ENCODE measurements at regions not wholly inside any gene's neighbourhood (a gene's known extent, or its start where the extent isn't known, plus 50 kb on each side); places are given as distances from the start of the nearest gene placed in this dataset.

DNA sequence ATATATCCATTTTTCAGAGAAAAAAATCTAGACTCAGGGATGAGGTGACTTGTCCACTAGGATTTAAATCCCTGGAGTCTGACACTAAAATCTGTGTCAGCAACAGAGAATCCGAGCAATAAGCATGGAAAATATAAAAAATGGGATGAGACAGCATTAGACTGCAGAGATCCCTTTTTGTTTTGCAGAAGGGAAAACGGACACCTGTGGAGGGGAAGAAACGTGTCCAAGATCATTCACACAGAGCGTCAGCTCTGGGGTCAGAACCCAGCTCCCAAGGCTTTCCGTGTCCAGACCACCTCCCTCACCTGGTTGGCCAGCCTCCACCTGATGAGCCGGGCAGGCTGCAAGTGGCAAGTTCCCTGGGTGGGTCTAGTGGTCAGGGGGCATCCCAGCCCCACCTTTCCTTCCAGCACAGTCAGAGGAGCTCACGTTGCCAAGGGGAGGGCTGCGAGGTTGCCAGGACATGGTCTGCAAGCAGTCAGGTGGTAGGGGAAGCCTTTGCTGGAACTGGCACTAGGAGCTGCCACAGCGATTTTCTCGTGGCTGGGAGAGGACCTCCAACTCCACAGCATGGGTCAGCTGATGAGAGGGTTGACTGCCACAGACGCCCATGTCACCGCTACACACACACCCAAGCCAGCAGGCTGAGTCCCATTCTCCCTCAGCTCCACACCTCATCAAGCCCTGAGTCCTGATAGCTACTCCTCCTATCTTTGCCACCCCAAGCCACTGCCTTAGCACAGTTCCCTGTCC is 65.9 kb upstream of the CPLX2 start:
- H3K4me1 ChIP-seq (ENCODE audit: insufficient read depth, poor library complexity, severe bottlenecking), result peaks cover 23% of the 10 kb centered on the region
- no peak overlapping the region for H3K27ac ChIP-seq (ENCODE audit: poor library complexity, severe bottlenecking)
- no peak for TF ChIP-seq CTCF (IDR thresholded peaks at IDR 0.05; ENCODE audit: poor library complexity, severe bottlenecking)
- H3K27me3 ChIP-seq (ENCODE audit: insufficient read depth, poor library complexity, severe bottlenecking), result no peaks in the 10 kb centered on the region
- DNase-seq (ENCODE audit: low spot score) (no peak), ATAC-seq (ENCODE audit: low read depth) (no peak)
- H3K4me3 ChIP-seq (ENCODE audit: severe bottlenecking), result no peak overlapping the region
- H3K36me3 ChIP-seq (ENCODE audit: low read depth), result no peaks in the 10 kb centered on the region
- no peaks in the 10 kb centered on the region for H3K9me3 ChIP-seq (ENCODE audit: severe bottlenecking)

DNA sequence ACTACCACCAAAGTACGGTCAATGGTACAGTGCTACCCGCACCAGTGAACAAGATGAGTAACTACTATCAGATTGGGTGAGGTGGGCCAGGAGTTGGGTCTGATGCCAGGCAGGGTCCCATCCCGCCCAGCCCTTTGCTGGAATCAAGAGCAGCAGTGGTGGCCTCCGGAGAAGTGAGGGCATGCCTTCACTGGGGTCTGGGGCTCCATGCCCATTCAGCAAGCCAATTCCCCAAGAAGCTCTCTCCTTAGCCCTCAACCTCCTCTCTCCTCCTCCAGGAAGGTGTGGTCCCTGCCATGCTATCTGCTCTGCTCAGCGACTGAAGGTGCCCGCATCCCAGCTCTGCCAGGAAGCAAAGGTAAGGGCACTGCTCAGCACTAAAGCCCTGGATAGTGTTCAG is 62.7 kb upstream of the CPLX2 start:
- H3K4me1 ChIP-seq (ENCODE audit: insufficient read depth, poor library complexity, severe bottlenecking), result peaks cover 19% of the 10 kb centered on the region
- H3K4me3 ChIP-seq (ENCODE audit: severe bottlenecking), result no peak overlapping the region
- no peaks in the 10 kb centered on the region for H3K27me3 ChIP-seq (ENCODE audit: insufficient read depth, poor library complexity, severe bottlenecking)
- DNase-seq (ENCODE audit: low spot score) (peak; percentile 34), ATAC-seq (ENCODE audit: low read depth) (no peak)
- no peaks in the 10 kb centered on the region for H3K36me3 ChIP-seq (ENCODE audit: low read depth)
- no peaks in the 10 kb centered on the region for H3K9me3 ChIP-seq (ENCODE audit: severe bottlenecking)
- TF ChIP-seq CTCF (IDR thresholded peaks at IDR 0.05; ENCODE audit: poor library complexity, severe bottlenecking), result no peak
- H3K27ac ChIP-seq (ENCODE audit: poor library complexity, severe bottlenecking), result peak overlapping the region; percentile 84

DNA sequence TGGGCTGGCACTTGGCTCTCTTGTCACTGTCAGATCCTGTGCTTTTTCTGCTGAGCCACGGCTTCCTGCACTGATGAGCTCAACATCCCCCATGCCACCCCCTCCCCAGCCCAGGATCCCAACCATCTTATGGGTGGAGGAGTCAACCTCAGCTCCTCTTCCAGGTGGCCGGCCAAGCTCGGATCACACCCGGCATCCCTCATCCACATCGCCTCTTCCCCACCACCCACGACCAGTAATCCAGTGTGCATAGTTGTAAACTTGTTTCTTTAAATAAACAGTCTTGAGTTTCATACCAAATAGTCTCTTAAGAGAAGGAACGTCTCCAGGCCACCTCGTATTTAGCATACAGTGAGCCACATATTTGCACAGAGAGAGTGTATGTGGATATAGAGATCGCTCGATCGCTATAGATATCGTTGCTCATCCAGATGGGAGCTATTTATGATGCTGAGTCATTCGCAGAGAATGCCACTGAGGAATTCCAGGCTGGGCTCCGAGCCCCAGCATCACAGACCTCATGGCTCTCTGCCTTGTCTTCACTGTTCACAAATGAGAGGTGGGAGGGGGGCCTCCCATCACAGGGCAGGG is 61.8 kb upstream of the CPLX2 start:
- DNase-seq (ENCODE audit: low spot score), result peak; percentile 88

GRCh38 chr5:175810457-175810856 is 60.9 kb upstream of the CPLX2 start:
- H3K9me3 ChIP-seq (ENCODE audit: severe bottlenecking), result no peaks in the 10 kb centered on the region
- no peak for TF ChIP-seq CTCF (IDR thresholded peaks at IDR 0.05; ENCODE audit: poor library complexity, severe bottlenecking)
- no peak for DNase-seq (ENCODE audit: low spot score)
- no peak for ATAC-seq (ENCODE audit: low read depth)
- no peaks in the 10 kb centered on the region for H3K36me3 ChIP-seq (ENCODE audit: low read depth)
- H3K27ac ChIP-seq (ENCODE audit: poor library complexity, severe bottlenecking), result peak overlapping the region; percentile 84
- H3K4me1 ChIP-seq (ENCODE audit: insufficient read depth, poor library complexity, severe bottlenecking), result peaks cover 34% of the 10 kb centered on the region
- H3K27me3 ChIP-seq (ENCODE audit: insufficient read depth, poor library complexity, severe bottlenecking), result no peaks in the 10 kb centered on the region
- H3K4me3 ChIP-seq (ENCODE audit: severe bottlenecking), result no peak overlapping the region

More for the DNA sequence above, 61.8 kb upstream of the CPLX2 start:
- Histone ChIP-seq H3K9me3 (ENCODE audit: severe bottlenecking) (no peaks in the 10 kb centered on the region), H3K4me3 (ENCODE audit: severe bottlenecking) (no peak overlapping the region), H3K27ac (ENCODE audit: poor library complexity, severe bottlenecking) (peak overlapping the region; percentile 84), H3K27me3 (ENCODE audit: insufficient read depth, poor library complexity, severe bottlenecking) (no peaks in the 10 kb centered on the region), H3K4me1 (ENCODE audit: insufficient read depth, poor library complexity, severe bottlenecking) (peaks cover 28% of the 10 kb centered on the region), H3K36me3 (ENCODE audit: low read depth) (no peaks in the 10 kb centered on the region)
- TF ChIP-seq CTCF (IDR thresholded peaks at IDR 0.05; ENCODE audit: poor library complexity, severe bottlenecking), result no peak
- ATAC-seq (ENCODE audit: low read depth), result peak; percentile 92

DNA sequence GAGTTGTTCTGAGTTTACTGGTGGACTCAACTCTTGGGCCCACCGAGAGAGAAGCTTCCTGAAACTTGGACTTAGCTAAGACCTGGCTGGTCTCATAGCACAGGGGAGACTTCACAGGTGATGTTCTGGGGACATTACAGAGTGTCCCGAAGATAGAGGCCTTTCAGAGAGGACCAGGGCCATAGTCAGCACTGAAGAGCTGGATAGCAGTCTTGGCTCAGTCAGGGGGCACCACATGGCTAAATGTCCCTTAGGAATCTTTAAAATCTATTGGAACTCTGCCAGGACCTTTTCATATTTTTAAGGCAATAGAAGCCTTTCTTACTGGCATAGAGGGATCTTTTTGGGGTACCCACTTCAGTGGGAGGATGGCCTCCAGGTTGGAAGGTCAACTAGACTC is 59.8 kb upstream of the CPLX2 start:
- peaks cover 41% of the 10 kb centered on the region for H3K4me1 ChIP-seq (ENCODE audit: insufficient read depth, poor library complexity, severe bottlenecking)
- ATAC-seq (ENCODE audit: low read depth), result no peak
- no peaks in the 10 kb centered on the region for H3K36me3 ChIP-seq (ENCODE audit: low read depth)
- DNase-seq (ENCODE audit: low spot score), result no peak
- no peak for TF ChIP-seq CTCF (IDR thresholded peaks at IDR 0.05; ENCODE audit: poor library complexity, severe bottlenecking)
- H3K9me3 ChIP-seq (ENCODE audit: severe bottlenecking), result no peaks in the 10 kb centered on the region
- H3K27me3 ChIP-seq (ENCODE audit: insufficient read depth, poor library complexity, severe bottlenecking), result no peaks in the 10 kb centered on the region
- no peak overlapping the region for H3K4me3 ChIP-seq (ENCODE audit: severe bottlenecking)
- H3K27ac ChIP-seq (ENCODE audit: poor library complexity, severe bottlenecking), result no peak overlapping the region
